Ecto neural progenitor cell (in vitro differentiated cells): ENCODE measurements at regions not wholly inside any gene's neighbourhood (a gene's known extent, or its start where the extent isn't known, plus 50 kb on each side); places are given as distances from the start of the nearest gene placed in this dataset.
"Not testable (repeated sequence)": the region's sequence is repeated elsewhere in the genome, so short reads cannot be mapped to it uniquely, and the experiment has no call there.

Experiments used
- DNase-seq: peaks from one replicate; pipeline ENCODE4 v3.0.0-alpha.2; 2018; ENCODE audit warnings: low spot score

DNA sequence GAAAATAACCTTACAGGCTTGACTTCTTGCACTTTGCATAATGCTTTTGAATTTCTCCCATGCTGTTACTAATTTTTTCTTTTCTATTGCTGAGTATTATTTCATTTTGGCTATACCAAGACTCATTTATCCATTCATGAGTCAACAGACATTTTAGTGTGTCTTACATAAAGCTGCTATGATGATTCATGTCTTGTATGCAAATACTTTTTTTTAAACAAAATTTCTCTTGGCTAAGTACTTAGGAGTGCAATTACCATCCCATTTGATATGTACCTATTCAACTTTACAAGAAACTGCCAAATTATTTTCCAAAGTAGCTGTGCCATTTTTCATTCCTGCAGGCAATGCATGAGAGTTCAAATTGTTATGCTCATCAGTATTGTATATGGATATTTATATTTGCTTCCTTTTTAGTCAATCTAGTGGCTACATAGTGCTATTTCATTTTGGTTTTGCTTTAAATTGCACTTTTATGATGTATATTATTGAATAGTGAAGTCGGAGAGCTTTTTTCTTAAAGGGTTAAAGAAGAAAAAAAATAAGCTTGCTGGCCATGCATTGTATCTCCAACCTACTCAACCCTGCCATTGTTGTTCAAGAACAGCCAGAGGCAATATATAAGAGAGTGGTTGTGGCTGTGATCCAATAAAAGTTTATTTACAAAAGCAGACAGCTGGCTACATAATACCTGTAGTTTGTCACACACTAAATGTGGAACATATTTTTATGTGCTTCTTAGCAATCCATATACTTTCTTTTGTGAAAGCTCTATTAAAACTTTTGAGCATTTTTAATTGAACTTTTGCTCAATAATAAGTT is 862.8 kb downstream of the KCNT2 start:
- DNase-seq, result no peak

DNA sequence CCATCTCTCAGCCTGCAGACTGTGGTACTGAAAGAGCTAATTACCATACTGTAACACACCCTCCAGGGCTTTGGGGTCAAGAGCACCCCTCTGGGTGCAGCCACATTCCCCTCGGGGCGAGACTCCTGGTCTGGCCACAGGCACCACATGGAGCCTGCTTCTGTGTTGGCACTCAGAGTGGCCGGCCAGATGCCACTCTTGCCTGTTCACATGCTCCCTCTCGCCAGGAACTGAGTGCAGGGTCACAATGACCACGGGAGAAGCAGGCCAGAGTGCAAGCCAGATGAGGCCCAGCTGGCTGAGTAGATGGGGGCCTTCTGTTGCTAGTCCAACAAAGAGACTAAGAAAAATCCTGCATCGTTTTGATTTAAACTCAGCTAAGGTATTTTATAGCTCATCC is 864.0 kb downstream of the KCNT2 start:
- no peak for DNase-seq

DNA sequence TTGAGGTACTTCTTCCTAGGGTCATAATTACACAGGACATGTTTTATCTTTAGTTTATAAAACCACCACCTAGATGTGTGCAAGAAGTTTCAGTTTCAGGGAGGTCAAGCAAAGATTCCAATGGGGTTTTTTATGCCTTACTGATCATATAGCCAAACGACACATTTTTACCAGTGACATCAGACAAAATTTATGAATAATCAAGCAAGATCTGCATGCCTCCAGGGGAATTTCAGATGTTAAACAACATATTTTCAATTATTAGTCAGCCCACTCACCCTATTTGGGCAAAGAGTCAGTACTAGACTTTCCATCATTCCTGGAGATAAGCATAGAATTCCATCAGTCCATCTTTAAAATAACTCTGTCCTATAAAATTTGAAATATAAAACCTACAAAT is 867.4 kb downstream of the KCNT2 start:
- DNase-seq, result no peak

DNA sequence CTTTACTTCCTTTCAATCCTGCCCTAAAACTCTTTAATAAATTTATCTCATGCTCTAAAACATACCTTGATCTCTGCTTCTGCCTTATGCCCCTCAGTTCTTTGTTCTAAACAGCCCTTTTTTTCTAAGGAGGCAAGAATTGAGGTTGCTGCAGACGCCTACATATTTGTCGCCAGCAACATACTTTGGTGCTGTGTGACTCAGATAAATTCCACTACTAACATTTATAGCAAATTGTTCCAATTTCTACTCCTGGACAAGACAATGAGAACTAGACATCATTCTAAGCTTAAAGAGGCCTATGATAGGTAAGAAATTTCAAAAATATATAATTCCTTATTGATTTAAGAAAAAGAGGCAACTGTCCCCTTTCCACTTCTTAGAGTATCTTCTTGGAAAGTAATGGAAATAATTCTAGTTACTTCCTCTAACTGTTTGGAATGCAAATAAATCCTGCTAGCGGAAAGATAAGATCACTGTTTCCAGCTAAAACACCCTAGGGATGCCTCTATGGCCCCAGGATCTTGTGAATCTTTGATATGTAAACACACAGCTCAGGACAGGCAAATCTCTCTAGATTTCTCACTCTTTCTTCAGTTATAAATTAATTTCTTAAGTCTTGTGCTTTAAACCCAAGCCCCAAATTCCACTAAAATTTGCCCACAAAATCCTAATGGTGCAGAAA is 869.1 kb downstream of the KCNT2 start:
- no peak for DNase-seq

DNA sequence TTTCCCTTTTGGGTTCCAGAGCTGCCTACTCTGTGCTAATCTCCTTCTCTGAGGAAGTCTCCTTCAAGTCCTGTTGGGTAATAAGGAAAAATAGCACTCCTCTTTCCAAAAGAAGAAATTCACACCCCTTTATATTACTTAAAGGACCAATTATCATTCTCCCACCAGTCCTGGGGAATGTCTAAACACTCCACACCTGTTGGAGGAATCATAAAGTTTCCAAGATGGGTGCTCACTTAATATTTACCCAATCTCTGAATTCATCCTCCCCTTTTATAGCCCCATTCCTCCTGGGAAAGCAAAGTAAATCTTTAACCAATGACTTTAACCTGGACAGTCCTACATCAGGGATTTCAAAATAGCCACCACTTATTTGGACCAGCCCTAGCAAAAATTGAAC is 873.1 kb downstream of the KCNT2 start:
- DNase-seq, result no peak

DNA sequence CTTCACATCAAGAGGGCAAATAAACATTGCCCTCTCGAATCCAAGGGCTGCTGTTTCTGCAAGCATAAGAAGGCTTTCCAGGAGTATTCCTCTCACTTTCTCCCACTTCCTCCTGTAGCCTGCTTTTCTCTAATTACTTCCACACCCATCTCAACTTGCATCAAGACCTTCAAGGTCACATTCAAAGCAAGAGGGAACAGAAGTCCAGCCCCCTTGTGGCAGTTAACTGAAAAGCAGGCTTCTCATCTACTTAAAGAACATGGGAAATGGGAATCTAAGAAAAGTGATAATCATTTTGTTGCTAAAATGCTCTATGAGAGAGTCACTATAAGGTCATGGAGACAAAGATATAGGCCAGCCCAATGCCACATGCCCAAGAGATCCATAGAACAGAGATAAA is 874.4 kb downstream of the KCNT2 start:
- no peak for DNase-seq

DNA sequence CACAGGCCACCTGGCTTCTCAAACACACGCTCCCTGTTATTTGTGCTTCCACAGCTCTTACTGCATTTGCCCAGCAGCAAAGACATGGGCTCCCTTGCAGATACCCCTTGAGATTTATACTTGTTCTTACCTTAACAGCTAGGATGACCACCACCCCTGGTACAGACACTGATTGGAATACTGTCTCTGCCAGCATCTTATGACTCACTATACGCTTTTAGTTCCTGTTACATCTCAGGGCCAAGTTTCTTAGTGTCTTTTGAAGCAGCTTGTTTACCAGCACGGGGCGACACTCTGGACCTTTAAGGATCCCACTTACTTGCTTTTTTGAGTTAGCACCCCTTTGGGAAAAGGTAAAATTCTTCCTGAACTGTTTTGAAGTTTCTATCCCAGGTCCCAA is 874.8 kb downstream of the KCNT2 start:
- no peak for DNase-seq

DNA sequence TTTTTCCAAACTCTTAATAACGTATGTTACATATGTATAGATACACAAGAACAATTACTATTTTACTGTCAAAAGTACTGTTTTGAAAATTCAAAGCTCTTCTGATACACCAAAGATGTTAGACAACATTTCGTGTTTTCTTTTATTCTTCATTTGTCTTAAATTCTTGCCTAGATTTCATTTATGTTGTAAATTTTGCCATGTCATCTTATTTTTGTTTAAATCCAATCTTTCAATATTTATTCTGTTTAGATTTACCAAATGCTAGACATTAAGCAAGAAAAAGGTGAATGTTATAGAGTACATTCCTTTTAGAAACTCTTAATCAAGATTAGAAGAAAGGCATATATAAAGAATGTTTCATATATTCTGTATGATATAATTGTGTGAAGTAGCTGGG is 876.9 kb downstream of the KCNT2 start:
- DNase-seq, result no peak

DNA sequence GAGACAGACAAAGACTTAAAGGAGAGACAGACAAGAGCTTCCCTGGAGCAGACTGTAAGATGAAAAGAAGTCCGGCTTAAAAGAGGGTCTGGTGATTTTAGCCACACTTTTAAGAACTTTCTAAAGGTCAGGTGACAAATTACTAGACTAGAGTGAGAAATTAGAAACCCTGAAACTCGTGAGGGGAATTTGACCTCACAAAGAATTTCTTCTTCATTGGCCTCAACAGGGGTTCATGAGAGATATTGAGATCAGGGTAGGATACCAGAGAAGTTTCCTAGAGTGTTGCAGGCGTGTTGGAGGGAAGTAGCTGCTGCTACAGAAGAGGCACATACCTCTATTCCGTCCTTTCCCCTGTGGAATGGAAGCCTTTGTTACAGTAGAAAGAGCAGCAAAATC is 884.4 kb downstream of the KCNT2 start:
- DNase-seq, result no peak

DNA sequence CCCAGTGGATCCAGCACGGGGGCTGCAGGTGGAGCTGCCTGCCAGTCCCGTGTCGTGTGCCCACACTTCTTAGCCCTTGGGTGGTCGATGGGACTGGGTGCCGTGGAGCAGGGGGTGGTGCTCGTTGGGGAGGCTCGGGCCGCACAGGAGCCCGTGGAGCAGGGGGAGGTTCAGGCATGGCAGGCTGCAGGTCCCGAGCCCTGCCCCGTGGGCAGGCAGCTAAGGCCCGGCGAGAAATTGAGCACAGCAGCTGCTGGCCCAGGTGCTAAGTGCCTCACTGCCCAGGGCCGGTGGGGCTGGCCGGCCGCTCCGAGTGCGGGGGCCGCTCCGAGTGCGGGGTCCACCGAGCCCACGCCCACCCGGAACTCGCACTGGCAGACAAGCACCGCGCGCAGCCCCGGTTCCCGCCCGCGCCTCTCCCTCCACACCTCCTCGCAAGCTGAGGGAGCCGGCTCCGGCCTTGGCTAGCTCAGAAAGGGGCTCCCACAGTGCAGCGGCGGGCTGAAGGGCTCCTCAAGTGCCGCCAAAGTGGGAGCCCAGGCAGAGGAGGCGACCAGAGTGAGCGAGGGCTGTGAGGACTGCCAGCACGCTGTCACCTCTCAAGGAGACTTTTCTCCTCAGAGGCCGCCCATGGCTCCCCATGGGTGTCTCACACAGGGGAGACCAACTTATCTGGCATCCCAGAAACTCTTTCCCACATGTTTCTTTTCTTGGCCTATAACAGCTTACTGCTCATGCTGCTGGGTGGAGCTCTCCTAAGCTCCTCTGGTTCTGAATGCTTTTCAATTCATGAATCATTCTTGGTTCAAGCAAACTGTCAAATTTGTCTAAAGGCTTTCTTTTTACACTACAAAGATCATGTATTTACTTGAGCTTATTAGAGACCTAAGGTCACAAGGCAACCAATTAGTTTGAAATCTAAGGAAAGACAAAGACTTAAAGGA is 885.1 kb downstream of the KCNT2 start:
- not testable (repeated sequence) for DNase-seq

DNA sequence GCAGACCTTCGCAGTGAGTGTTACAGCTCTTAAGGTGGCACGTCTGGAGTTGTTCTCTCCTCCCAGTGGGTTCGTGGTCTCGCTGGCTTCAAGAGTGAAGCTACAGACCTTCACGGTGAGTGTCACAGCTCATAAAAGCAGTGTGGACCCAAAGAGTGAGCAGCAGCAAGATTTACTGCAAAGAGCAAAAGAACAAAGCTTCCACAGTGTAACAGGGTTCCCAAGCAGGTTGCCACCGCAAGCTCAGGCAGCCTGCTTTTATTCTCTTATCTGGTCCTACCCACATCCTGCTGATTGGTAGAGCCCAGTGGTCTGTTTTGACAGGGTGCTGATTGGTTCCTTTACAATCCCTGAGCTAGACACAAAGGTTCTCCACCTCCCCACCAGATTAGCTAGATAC is 886.1 kb downstream of the KCNT2 start:
- DNase-seq, result not testable (repeated sequence)

DNA sequence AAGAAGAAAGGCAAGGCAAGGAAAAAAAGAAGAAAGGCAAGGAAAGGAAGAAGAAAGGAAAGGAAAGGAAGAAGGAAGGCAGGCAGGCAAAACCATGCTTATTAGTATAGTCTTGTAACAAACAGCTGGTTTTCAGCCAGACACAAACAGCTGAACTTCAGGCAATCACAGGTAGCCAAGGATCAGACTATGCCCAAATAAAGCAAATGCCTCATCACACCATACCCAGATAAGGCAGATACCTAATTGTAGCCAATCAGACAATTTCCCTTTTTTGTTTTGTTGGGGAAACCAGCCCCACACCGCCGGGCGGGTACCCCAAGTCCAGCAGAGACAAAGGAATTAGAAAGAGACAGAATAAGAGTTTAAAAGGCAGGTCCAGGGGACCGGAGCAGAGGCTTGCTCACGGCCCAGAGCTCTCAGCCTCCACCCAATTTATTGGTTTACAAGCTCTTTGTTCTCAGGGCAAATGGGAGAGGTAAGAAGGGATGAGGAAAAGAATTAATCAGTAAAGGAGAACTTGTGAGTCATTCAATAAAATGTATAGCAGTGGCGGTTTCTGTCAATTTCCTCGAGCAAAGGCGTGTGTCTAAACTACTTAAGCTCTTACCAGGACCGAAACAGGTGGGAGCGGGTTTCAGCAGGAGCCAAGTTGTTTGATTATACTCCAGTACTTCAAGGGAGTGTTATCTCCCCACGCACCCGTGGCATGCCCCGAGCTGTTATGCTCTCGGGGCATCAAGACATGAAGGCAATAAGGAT is 886.8 kb downstream of the KCNT2 start:
- no peak for DNase-seq

DNA sequence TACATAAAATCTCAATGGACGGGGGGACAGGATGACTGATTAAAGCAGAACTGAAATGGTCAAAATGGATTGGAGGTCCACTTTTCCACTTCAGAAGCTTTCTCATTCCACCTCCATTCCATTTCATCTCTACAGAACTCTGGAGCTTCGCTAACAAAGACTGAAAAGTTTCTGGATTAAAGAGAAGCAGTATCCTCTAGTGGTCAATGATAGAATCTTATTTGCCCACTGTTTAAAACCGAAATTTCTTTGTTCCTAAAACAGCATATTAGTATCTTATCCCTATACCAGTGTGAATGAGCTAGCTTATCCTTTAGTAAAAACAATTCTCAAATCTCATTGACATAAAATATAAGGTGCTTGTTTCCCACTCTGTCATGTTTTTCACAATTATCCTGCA is 890.6 kb downstream of the KCNT2 start:
- no peak for DNase-seq

DNA sequence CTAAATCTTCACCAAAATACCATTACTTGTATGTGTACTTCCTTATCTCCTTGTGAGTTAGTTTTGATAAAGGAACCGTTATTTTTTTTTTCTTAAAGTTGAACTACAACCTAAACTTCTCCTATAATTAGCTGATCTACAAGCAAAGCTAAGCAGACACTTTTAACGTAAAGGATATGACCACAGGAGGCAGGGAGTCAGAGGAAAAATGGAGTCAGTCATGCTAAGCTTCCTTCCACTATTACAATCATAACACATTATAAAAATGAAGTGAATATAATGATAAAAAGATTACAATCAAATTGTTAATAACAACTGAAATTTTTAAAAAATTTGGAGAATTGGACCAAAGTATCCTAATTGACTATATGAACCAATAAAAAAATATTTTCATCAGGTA is 892.6 kb downstream of the KCNT2 start:
- DNase-seq, result no peak

DNA sequence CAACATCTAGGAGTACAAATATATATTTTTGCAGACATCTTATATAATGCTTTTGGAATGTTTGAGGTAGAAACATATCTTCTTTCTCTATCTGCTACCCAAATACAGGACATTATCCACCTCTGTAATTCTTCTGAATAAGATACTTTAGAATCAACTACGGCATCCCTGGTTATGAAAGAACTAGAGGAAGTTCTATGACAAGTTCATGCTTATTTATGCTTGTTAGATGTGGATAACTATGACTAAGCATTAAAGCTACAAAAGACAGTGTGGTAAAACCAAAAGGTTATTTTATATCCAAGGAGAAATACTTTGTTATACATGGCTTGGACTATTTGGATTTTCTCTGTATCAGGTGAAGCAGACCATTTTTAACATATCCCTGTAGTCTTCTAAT is 894.0 kb downstream of the KCNT2 start:
- no peak for DNase-seq

DNA sequence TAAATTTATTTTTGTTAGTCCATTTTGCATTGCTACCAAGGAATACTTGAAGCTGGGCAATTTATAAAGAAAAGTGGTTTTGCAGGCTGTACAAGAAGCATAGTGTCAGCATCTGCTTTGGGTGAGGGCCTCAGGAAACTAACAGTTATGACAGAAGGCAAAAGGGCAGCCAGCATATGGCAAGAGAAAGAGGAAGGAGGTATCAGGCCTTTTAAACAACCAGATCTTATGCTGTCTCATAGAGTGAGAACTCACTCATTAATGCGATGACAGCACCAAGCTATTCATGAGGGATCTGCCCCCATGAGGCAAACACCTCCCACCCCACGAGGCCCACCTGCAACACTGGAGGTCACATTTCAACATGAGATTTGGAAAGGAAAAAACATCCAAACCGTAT is 898.4 kb downstream of the KCNT2 start:
- no peak for DNase-seq

DNA sequence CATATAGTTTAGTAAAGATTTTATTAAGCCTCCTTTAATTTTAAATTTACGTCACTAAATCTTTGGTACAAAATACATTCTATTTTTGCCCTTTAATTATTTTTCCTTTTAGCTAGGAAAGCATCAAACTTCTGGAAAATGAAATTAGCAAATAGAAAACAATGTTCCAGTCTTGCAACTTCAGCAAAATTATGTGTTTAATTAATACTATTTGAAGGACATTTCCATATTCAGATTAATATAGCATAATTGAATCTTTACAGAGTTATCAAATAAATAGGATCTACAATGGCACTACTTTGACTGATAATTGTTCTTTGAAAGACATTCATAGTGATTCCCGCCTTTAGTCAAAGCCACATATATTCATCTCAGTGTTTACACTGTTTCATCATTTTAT is 904.2 kb downstream of the KCNT2 start:
- no peak for DNase-seq

DNA sequence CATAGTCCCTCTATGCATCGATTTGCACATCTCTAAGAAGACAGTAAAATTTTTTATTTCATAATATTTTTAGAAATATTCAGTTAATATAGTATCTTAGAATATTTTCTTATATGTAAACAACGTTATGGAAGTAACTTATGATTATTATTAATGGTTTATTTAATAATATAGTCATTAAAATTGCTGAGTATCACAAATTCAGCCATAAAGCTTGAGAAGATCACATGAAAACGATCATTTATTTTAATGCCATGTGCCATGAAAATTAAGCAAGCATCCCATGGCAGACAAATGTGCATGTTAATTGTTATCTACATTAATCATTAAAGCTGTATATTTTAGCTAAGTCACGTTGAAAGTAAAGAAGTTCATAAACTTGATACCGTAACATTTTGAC is 907.1 kb downstream of the KCNT2 start:
- no peak for DNase-seq

DNA sequence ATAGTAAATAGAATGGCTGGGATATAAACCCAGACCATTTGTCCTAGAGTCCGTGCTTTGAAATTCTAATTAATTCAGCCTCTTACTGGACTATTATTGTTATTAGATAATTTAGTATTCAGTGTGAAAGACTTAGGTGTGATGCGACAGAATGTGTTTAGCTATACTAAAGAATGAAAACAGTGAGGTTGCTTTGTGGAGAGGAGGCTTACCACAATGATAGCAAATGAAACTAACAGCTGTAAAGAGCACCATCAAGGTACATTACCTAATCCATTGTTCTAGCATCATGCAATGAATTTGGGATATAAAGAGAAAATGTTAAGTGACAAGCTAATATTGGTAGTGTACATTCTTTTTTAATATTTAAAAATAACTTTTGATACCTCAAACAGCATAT is 911.1 kb downstream of the KCNT2 start:
- no peak for DNase-seq

DNA sequence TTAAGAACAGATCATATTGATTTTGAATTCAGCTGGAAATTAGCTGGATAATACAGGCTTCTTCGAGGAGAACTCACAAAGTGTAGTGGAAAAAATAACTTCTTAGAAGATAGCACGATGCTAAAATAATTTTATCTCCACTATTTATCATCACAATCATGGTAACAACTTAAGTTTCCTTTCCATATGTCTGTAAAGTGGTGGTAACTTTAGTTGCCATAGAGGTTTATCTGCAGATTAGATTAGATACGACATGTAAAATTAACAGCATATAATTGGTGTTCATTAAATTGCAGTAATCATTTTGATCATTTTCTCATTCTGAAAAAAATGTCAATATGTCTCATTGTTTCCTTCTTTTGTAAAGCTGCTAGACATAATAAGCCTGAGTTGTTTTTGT is 921.5 kb downstream of the KCNT2 start:
- no peak for DNase-seq

DNA sequence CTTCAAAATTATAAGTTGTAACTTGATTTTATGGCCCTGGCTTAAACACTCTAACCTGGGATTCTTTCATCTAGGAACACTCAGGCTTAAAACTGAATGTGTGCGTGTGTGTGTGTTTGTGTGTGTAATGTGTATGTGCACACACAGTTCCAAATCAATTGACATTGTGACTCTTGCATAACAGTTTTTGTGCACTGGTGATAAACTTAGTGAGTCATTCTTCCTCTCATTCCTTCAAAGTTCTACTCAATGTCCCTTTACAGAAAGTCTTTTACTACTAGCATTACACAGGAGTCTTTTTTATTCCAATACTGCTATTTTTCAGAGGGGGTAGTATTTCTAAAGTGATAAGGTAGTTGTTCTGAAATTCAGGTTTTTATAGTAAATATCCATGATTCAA is 943.6 kb downstream of the KCNT2 start:
- no peak for DNase-seq
